ENCODE measurements at regions not wholly inside any gene's neighbourhood (a gene's known extent, or its start where the extent isn't known, plus 50 kb on each side); places are given as distances from the start of the nearest gene placed in this dataset.

DNA sequence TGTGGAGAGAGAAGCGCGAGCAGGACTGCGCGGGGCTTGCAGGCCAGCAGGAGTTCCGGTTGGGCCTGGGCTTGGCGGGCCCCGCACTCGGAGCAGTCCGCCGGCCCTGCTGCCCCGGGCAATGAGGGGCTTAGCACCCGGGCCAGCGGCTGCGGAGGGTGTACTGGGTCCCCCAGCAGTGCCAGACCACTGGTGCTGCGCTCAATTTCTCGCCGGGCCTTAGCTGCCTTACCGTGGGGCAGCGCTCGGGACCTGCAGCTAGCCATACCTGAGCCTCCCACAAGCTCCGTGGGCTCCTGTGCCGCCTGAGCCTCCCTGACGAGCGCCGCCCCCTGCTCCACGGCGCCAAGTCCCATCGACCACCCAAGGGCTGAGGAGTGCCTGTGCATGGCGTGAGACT lies 89.0 kb upstream of the MBOAT1 start:
- Mint-ChIP-seq H3K27ac (no peak overlapping the region), H3K4me1 (ENCODE audit: low read depth) (no peaks in the 10 kb centered on the region), H3K4me3 (no peak overlapping the region), H3K27me3 (no peaks in the 10 kb centered on the region), H3K36me3 (no peaks in the 10 kb centered on the region), H3K9me3 (ENCODE audit: low read depth) (no peaks in the 10 kb centered on the region)

DNA sequence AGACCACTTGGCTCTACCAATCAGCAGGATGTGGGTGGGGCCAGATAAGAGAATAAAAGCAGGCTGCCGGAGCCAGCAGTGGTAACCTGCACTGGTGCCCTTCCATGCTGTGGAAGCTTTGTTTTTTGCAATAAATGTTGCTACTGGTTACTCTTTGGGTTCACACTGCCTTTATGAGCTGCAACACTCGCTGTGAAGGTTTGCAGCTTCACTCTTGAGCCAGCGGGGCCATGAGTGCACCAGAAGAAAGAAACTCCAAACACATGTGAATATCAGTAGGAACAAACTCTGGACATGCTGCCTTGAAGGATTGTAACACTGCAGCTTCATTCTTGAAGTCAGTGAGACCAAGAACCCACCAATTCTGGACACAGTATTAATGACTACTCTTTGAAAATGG lies 89.9 kb upstream of the MBOAT1 start:
- Mint-ChIP-seq H3K36me3 (no peaks in the 10 kb centered on the region), H3K27me3 (no peaks in the 10 kb centered on the region), H3K9me3 (ENCODE audit: low read depth) (no peaks in the 10 kb centered on the region), H3K4me3 (no peak overlapping the region), H3K27ac (no peak overlapping the region), H3K4me1 (ENCODE audit: low read depth) (no peaks in the 10 kb centered on the region)

DNA sequence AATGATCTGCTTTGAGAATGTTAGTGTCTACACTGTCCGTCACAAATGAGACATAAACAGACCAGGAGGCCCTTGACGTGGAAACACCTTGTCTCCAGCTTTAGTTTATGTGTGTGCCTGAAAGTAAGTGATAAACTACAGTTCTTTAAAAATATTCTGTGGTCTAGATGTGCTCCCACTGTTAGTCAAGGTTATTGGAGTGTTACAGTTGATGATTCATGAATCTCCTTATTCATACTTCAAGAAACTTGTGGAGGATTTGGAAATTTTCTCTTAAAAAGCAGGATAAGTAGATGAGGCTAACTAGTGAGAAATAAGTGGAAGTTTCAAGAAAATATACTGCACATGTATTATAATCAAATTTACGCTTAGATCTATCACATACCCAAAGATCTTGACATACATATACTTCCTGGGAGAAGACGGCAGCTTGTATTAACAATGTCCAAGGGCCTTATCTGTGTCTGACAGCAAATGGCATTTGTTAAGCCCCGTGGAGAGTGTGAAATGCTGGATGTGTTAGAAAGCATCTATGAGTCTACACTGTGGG lies 90.5 kb upstream of the MBOAT1 start:
- H3K27me3 Mint-ChIP-seq, result no peaks in the 10 kb centered on the region
- no peaks in the 10 kb centered on the region for H3K36me3 Mint-ChIP-seq
- H3K9me3 Mint-ChIP-seq (ENCODE audit: low read depth), result no peaks in the 10 kb centered on the region
- no peak overlapping the region for H3K27ac Mint-ChIP-seq
- H3K4me1 Mint-ChIP-seq (ENCODE audit: low read depth), result no peaks in the 10 kb centered on the region
- H3K4me3 Mint-ChIP-seq, result no peak overlapping the region

DNA sequence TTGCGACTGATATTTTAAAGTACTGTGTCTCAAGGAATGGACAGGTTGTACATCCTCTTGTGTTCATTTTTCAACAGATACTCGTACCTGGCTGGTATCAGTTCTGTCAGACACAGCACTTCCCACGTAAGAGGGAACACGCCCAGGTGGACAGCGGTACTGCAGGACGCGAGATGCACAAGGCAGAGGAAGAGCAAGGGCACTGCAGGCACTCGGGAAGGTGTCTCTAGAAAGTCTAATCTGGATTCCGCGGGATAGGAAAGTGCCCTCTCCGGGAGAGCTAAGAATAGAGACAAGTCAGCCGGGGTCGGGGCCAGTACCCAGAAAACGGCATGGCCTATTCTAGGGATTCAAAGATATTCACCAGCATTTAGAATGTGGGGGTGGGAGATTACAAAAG lies 94.2 kb upstream of the MBOAT1 start:
- Mint-ChIP-seq H3K27ac (no peak overlapping the region), H3K4me3 (no peak overlapping the region), H3K4me1 (ENCODE audit: low read depth) (no peaks in the 10 kb centered on the region), H3K9me3 (ENCODE audit: low read depth) (peaks cover 5% of the 10 kb centered on the region), H3K27me3 (no peaks in the 10 kb centered on the region), H3K36me3 (no peaks in the 10 kb centered on the region)

DNA sequence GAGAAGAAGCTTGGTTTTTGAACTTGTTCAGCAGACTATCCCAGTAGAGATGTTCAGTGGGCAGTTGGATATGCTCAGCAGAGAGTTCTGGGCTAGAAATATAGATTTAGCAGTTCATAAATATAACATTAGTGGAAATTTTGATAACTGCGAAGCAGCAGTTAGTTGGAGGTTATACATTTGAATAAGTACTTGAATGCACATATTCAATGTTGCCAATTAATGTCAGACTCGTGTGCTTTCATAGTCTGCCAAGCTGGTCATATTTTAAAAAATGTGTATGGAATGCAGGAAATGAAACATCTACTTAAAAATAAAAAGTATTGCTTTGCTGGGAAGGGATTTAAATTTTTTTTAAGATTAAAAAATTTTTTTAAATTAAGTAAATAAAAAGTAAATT lies 92.5 kb upstream of the E2F3 start:
- Mint-ChIP-seq H3K4me3 (no peak overlapping the region), H3K4me1 (ENCODE audit: low read depth) (no peaks in the 10 kb centered on the region), H3K9me3 (ENCODE audit: low read depth) (peaks cover 5% of the 10 kb centered on the region), H3K36me3 (no peaks in the 10 kb centered on the region), H3K27ac (no peak overlapping the region), H3K27me3 (no peaks in the 10 kb centered on the region)

DNA sequence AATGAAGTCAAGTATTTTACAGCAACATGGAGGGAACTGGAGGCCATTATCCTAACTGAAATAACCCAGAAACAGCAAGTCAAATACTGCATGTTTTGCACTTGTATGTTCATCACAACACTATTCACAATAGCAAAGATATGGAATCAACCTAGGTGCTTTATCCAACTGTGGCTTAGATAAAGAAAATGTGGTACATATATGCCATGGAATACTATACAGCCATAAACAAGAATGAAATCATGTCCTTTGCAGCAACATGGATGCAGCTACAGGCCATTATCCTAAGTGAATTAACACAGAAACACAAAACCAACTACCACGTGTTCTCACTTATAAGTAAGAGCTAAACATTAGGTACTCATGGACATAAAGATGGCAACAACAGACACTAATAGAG lies 91.5 kb upstream of the E2F3 start:
- H3K27ac Mint-ChIP-seq, result no peak overlapping the region
- no peak overlapping the region for H3K4me3 Mint-ChIP-seq
- H3K36me3 Mint-ChIP-seq, result no peaks in the 10 kb centered on the region
- peaks cover 5% of the 10 kb centered on the region for H3K9me3 Mint-ChIP-seq (ENCODE audit: low read depth)
- no peaks in the 10 kb centered on the region for H3K4me1 Mint-ChIP-seq (ENCODE audit: low read depth)
- no peaks in the 10 kb centered on the region for H3K27me3 Mint-ChIP-seq

DNA sequence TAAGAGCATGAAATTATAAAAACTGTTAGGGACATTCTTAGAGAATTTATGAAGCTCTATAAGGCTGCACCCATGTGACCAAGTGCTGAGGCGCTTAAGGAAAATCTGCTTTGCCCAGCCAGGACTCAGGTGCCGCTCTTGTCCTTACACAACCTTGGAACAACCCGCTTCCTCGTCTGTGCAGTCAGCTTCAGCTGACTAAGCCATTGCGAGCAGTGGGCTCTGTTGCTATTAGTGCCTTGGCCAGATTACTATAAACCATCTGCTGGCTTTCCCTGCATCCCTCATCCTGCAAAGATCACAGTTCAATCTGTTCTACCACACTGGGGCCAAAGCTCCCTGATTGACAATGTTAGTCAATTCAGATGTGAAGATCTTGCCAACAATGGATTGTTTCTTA lies 89.1 kb upstream of the E2F3 start:
- H3K27ac Mint-ChIP-seq, result no peak overlapping the region
- peaks cover 5% of the 10 kb centered on the region for H3K9me3 Mint-ChIP-seq (ENCODE audit: low read depth)
- H3K27me3 Mint-ChIP-seq, result no peaks in the 10 kb centered on the region
- no peaks in the 10 kb centered on the region for H3K4me1 Mint-ChIP-seq (ENCODE audit: low read depth)
- H3K36me3 Mint-ChIP-seq, result no peaks in the 10 kb centered on the region
- no peak overlapping the region for H3K4me3 Mint-ChIP-seq

DNA sequence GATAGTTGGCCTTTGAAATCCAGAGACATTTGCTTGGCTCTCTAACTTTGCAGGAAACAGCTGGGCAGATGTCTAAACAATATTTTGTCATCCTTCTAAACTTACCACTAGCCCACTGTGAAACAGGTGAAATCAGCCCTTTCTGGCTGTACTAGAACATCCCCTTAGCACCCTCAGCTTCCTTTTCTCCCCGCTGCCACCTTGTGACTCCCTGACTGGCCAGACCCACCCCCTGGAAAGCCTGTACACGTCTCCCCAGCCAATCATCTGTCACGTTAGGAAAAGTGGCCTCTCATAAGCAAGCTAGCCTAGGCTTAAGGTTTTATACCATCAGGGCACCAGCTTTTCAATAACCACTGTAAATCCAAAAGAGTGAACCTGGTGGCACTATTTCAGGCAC lies 88.6 kb upstream of the E2F3 start:
- Mint-ChIP-seq H3K36me3 (no peaks in the 10 kb centered on the region), H3K4me1 (ENCODE audit: low read depth) (no peaks in the 10 kb centered on the region), H3K27me3 (no peaks in the 10 kb centered on the region), H3K4me3 (no peak overlapping the region), H3K27ac (no peak overlapping the region), H3K9me3 (ENCODE audit: low read depth) (peaks cover 5% of the 10 kb centered on the region)

DNA sequence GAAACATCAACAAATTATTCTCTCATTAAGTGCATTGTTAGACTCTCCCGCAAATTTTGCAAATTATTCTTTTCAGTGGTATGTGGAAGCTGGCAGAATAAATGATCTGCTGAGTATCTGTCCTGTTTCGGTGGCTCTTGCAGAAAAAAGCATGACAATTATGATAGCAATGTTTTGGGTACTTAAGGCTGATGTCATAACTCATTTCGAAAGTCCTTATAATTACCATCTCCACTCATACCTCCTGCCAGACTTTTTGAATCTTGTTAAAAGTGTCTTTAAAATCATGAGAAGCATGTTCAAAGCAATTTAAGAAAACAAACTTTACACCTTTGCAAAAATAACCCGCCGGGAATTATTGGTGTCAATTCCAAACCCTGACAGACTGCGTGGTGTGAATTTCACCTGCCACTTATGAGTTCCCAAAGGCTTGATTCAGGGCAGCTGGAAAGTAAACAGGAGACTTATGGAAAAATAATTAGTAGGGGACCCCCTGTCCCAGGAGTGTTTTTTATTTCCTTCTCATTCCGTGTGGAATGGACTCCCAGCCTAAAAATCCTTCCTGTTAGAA lies 87.6 kb upstream of the E2F3 start:
- H3K4me3 Mint-ChIP-seq, result no peak overlapping the region
- H3K4me1 Mint-ChIP-seq (ENCODE audit: low read depth), result no peaks in the 10 kb centered on the region
- peaks cover 5% of the 10 kb centered on the region for H3K9me3 Mint-ChIP-seq (ENCODE audit: low read depth)
- H3K27me3 Mint-ChIP-seq, result no peaks in the 10 kb centered on the region
- H3K27ac Mint-ChIP-seq, result no peak overlapping the region
- no peaks in the 10 kb centered on the region for H3K36me3 Mint-ChIP-seq

DNA sequence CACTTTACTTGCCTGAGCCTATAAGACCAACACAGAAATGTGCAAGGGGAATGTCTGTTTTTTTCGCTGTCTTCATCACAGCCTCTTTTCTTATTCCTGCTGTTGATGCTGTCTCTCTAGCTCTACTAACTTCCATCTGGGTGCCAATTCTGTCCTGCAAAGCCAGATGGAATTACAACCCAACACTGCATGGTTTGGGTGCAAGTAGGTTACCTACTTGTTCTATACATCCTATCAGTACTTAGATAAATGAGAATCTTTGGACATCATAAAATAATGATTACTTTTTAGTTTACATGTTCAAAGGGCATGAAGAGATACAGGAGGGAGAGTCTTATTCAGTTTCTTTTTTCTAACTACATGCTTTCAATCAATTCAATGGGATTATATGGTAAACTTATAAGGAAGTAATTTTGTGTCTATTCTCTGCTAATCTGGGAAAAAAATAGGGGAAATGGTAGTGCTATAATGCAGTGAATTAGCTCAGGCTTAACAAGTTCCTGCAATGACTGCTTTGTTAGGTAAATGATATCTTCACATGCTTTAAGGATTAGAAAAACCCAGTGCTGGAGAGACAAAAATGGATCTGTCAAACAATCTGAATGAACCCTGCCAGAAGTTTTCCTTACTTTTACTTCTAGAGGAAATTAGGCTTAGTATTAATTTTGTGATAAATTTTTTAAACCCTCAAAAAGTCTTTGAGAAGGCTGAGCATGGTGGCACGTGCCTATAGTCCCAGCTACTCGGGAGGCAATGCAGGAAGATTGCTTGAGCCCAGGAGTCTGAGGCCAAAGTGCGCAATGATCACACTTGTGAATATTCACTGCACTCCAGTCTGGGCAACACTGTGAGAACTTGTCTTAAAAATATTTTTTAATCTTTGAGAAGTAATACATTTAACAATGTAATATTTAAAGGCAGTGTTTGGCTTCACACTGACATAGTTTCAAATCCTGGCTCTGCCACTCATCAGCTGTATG lies 86.5 kb upstream of the E2F3 start:
- no peak overlapping the region for H3K27ac Mint-ChIP-seq

DNA sequence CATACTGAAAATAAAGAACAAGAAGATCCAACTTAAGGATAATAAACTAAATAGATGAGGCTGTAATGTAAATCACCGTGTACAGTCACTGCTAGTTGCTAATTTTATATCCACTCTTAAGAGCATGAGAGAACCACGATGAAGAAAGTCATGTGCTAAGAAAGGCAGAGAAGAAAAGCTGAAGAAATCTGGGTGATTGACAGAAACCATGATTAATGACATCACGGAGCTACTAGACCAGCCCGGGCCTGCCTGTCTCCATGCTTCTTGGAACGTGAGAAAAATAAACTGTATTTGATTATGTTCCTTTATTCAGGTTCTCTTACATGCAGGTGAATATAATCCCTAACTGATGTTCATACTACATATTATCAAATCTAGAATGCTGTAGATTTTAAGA lies 84.2 kb upstream of the E2F3 start:
- H3K4me3 Mint-ChIP-seq, result no peak overlapping the region
- peaks cover 15% of the 10 kb centered on the region for H3K4me1 Mint-ChIP-seq (ENCODE audit: low read depth)
- H3K9me3 Mint-ChIP-seq (ENCODE audit: low read depth), result no peaks in the 10 kb centered on the region
- no peaks in the 10 kb centered on the region for H3K27me3 Mint-ChIP-seq
- H3K27ac Mint-ChIP-seq, result no peak overlapping the region
- H3K36me3 Mint-ChIP-seq, result no peaks in the 10 kb centered on the region

More for the DNA sequence above, 86.5 kb upstream of the E2F3 start:
- no peaks in the 10 kb centered on the region for H3K27me3 Mint-ChIP-seq
- H3K9me3 Mint-ChIP-seq (ENCODE audit: low read depth), result peaks cover 2% of the 10 kb centered on the region
- H3K4me3 Mint-ChIP-seq, result no peak overlapping the region
- no peaks in the 10 kb centered on the region for H3K36me3 Mint-ChIP-seq
- peaks cover 8% of the 10 kb centered on the region for H3K4me1 Mint-ChIP-seq (ENCODE audit: low read depth)

DNA sequence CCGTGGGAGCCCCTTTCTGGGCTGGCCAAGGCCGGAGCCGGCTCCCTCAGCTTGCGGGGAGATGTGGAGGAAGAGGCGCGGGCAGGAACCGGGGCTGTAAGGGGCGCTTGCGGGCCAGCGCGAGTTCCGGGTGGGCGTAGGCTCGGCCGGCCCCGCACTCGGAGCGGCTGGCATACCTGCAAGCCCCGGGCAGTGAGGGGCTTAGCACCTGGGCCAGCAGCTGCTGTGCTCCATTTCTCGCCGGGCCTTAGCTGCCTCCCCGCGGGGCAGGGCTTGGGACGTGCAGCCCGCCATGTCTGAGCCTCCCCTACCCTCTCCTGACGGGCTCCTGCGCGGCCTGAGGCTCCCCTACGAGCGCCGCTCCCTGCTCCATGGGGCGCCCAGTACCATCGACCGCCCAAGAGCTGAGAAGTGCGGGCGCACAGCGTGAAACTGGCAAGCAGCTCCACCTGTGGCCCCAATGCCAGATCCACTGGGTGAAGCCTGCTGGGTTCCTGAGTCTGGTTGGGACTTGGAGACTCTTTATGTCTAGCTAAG lies 82.8 kb upstream of the E2F3 start:
- Mint-ChIP-seq H3K27ac (peak overlapping the region; percentile 98), H3K4me1 (ENCODE audit: low read depth) (peaks cover 15% of the 10 kb centered on the region), H3K9me3 (ENCODE audit: low read depth) (no peaks in the 10 kb centered on the region), H3K27me3 (no peaks in the 10 kb centered on the region), H3K36me3 (no peaks in the 10 kb centered on the region), H3K4me3 (no peak overlapping the region)

DNA sequence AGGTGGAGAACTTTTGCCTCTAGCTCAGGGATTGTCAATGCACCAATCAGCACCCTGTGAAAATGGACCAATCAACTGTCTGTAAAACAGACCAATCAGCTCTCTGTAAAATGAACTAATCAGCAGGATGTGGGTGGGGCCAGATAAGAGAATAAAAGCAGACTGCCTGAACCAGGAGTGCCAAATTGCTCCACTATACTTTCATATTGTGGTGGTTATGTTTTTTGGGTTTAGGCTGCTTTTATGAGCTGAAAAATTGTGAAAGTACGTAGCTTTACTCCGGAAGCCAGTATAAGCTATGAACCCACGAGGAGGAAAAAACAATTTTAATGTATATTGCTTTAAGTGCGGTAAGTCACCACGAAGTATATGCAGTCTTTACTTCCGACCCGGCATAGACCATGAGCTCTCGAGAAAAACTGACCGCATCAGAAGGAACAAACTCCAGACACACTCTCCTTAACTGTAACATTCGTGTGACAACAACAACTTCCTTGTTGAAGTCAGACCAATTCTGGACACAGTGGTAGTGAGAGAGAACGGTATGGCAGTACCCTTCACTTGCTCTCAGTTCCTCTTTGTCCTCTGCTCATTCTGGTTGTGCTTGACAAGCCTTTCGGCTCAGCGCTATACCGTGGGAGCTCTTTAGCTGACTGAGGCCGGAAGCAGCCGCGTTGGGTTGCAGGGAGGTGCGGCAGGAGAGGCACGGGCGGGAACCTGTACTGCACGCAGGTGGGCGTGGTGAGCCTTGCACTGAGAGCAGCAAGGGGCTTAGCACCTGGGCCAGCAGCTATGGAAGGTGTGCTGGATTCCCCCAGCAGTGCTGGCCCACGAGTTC lies 81.9 kb upstream of the E2F3 start:
- H3K27ac Mint-ChIP-seq, result peak overlapping the region; percentile 98
- H3K4me3 Mint-ChIP-seq, result peak overlapping the region; percentile 92
- H3K4me1 Mint-ChIP-seq (ENCODE audit: low read depth), result peaks cover 15% of the 10 kb centered on the region
- H3K9me3 Mint-ChIP-seq (ENCODE audit: low read depth), result no peaks in the 10 kb centered on the region
- no peaks in the 10 kb centered on the region for H3K36me3 Mint-ChIP-seq
- no peaks in the 10 kb centered on the region for H3K27me3 Mint-ChIP-seq

DNA sequence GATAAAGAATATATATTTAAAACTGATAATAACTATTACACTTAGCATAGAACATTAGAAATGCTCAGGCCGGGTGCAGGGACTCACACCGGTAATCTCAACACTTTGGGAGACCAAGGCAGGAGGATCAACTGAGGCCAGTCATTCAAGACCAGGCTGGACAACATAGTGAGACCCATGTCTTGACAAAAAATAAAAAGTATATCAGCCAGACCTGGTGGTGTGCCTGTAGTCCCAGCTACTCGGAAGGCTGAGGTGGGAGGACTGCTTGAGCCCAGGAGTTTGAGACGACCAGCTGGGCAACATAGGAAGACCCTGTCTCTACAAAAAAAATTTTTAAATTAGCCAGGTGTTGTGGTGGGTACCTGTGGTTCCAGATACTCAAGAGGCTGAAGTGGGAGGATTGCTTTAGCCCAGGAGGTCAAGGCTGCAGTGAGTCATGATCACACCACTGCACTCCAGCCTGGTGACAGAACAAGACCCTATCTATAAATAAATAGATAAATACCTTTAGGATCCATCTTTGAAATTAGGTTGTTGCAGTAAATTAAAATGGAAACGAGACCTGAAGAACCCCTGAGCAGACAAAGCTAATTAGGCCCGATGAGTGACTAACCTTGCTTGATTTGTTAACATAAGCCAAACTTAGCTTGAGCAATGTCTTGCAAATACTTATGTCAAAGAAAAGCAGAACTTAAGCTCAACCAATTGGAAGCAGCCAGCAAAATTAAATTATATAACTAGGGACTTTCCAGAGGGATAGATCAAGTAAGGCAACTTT lies 75.8 kb upstream of the E2F3 start:
- Mint-ChIP-seq H3K36me3 (no peaks in the 10 kb centered on the region), H3K4me1 (ENCODE audit: low read depth) (peaks cover 1% of the 10 kb centered on the region), H3K27ac (no peak overlapping the region), H3K4me3 (no peak overlapping the region), H3K9me3 (ENCODE audit: low read depth) (no peaks in the 10 kb centered on the region), H3K27me3 (no peaks in the 10 kb centered on the region)
